Thymus (tissue), 11 donors: ENCODE measurements at regions not wholly inside any gene's neighbourhood (a gene's known extent, or its start where the extent isn't known, plus 50 kb on each side); places are given as distances from the start of the nearest gene placed in this dataset.
"Not testable (repeated sequence)": the region's sequence is repeated elsewhere in the genome, so short reads cannot be mapped to it uniquely, and the experiment has no call there.

ENCODE experiments used
- DNase-seq, 9 donors: peaks; one replicate each; pipeline ENCODE4 v3.0.0-alpha.2; 2013; ENCODE audit warnings: low spot score in 9 of 9, low read depth in 6 of 9, missing footprints in 1 of 9
- H3K27ac ChIP-seq, 2 donors: one replicate each; pipeline ENCODE4 v1.5.1; 2013; ENCODE audit warnings: control low read depth in 1 of 2, low read depth in 1 of 2, low read length in 1 of 2, mild to moderate bottlenecking in 1 of 2, moderate library complexity in 1 of 2
- H3K27me3 ChIP-seq, 2 donors: one replicate each; pipeline ENCODE4 v1.5.1; 2013; ENCODE audit warnings: low read length in 1 of 2; ENCODE audit not compliant: control insufficient read depth in 2 of 2, insufficient read depth in 1 of 2
- H3K36me3 ChIP-seq, 2 donors: one replicate each; pipeline ENCODE4 v1.5.1; 2013; ENCODE audit warnings: low read length in 1 of 2, mild to moderate bottlenecking in 1 of 2, moderate library complexity in 1 of 2; ENCODE audit not compliant: control insufficient read depth in 2 of 2, insufficient read depth in 2 of 2
- H3K4me1 ChIP-seq, 2 donors: one replicate each; pipeline ENCODE4 v1.5.1; 2013; ENCODE audit warnings: low read length in 2 of 2; ENCODE audit not compliant: control insufficient read depth in 2 of 2, insufficient read depth in 2 of 2
- H3K4me3 ChIP-seq, 2 donors: one replicate each; pipeline ENCODE4 v1.5.1; 2013; ENCODE audit warnings: low read length in 2 of 2, control low read depth in 1 of 2, mild to moderate bottlenecking in 1 of 2
- H3K9me3 ChIP-seq, 2 donors: one replicate each; pipeline ENCODE4 v1.5.1; 2013; ENCODE audit warnings: low read length in 1 of 2, mild to moderate bottlenecking in 1 of 2; ENCODE audit not compliant: control insufficient read depth in 2 of 2, insufficient read depth in 1 of 2
- WGBS: extraction: QIAGEN DNeasy Blood & Tissue Kit; methylation state at CpG from one replicate; pipeline ENCODE4 v1.1.7; 2013; 5-methylcytosine and 5-hydroxymethylcytosine counted together
- donor health status: healthy.

- H3K4me1 ChIP-seq, result no peaks in the 10 kb centered on the region
- no peaks in the 10 kb centered on the region for H3K9me3 ChIP-seq
- H3K36me3 ChIP-seq, result no peaks in the 10 kb centered on the region
- 83% methylated on average over 8 of the region's 8 CpGs for WGBS
- H3K4me3 ChIP-seq, result no peak overlapping the region
- no peak overlapping the region for H3K27ac ChIP-seq
- no peak for DNase-seq
- no peaks in the 10 kb centered on the region for H3K27me3 ChIP-seq
These were observed 139.3 kb upstream of the MXRA5 start for GRCh38 chrX:3485727-3486126.

- 93% methylated on average over 4 of the region's 4 CpGs for WGBS
- no peak for DNase-seq
These were observed 132.6 kb upstream of the MXRA5 start for GRCh38 chrX:3479026-3479425.

GRCh38 chrX:3476973-3477372 is 130.5 kb upstream of the MXRA5 start:
- Histone ChIP-seq H3K4me3 (no peak overlapping the region), H3K36me3 (no peaks in the 10 kb centered on the region)
- WGBS, result 94% methylated on average over 4 of the region's 4 CpGs

More at GRCh38 chrX:3479026-3479425, 132.6 kb upstream of the MXRA5 start:
- H3K36me3 ChIP-seq, result no peaks in the 10 kb centered on the region
- no peak overlapping the region for H3K4me3 ChIP-seq
- H3K4me1 ChIP-seq, result no peaks in the 10 kb centered on the region
- H3K27ac ChIP-seq, result no peak overlapping the region
- H3K27me3 ChIP-seq, result no peaks in the 10 kb centered on the region
- H3K9me3 ChIP-seq, result no peaks in the 10 kb centered on the region

GRCh38 chrX:3470211-3470679 is 123.8 kb upstream of the MXRA5 start:
- H3K4me1 ChIP-seq, H3K36me3 ChIP-seq, H3K27ac ChIP-seq, H3K9me3 ChIP-seq, H3K27me3 ChIP-seq, H3K4me3 ChIP-seq, DNase-seq: not testable (repeated sequence)
- 86% methylated on average over 7 of the region's 7 CpGs for WGBS

More at GRCh38 chrX:3476973-3477372, 130.5 kb upstream of the MXRA5 start:
- no peak for DNase-seq
- no peaks in the 10 kb centered on the region for H3K9me3 ChIP-seq
- H3K27me3 ChIP-seq, result no peaks in the 10 kb centered on the region
- H3K27ac ChIP-seq, result no peak overlapping the region
- H3K4me1 ChIP-seq, result no peaks in the 10 kb centered on the region

GRCh38 chrX:3468031-3468430 is 121.6 kb upstream of the MXRA5 start:
- Histone ChIP-seq H3K27me3 (no peaks in the 10 kb centered on the region), H3K9me3 (no peaks in the 10 kb centered on the region), H3K4me3 (no peak overlapping the region), H3K4me1 (no peaks in the 10 kb centered on the region), H3K36me3 (no peaks in the 10 kb centered on the region), H3K27ac (no peak overlapping the region)
- no peak for DNase-seq
- 100% methylated on average over 2 of the region's 2 CpGs for WGBS

GRCh38 chrX:3465017-3465416 is 118.6 kb upstream of the MXRA5 start:
- Histone ChIP-seq H3K4me1 (no peaks in the 10 kb centered on the region), H3K4me3 (no peak overlapping the region), H3K27me3 (no peaks in the 10 kb centered on the region), H3K36me3 (no peaks in the 10 kb centered on the region), H3K27ac (no peak overlapping the region), H3K9me3 (no peaks in the 10 kb centered on the region)
- no peak for DNase-seq
- 90% methylated on average over 5 of the region's 5 CpGs for whole genome bisulfite sequencing

- H3K36me3 ChIP-seq, result no peaks in the 10 kb centered on the region
- no peaks in the 10 kb centered on the region for H3K27me3 ChIP-seq
- DNase-seq, result no peak
- no peak overlapping the region for H3K27ac ChIP-seq
- 90% methylated on average over 4 of the region's 4 CpGs for WGBS
- no peaks in the 10 kb centered on the region for H3K4me1 ChIP-seq
- H3K9me3 ChIP-seq, result no peaks in the 10 kb centered on the region
- H3K4me3 ChIP-seq, result no peak overlapping the region
These were observed 115.7 kb upstream of the MXRA5 start for GRCh38 chrX:3462166-3462508.

GRCh38 chrX:3461397-3462165 is 115.1 kb upstream of the MXRA5 start:
- H3K4me1 ChIP-seq, result no peaks in the 10 kb centered on the region
- H3K36me3 ChIP-seq, result no peaks in the 10 kb centered on the region
- DNase-seq, result no peak
- no peak overlapping the region for H3K4me3 ChIP-seq
- no peaks in the 10 kb centered on the region for H3K27me3 ChIP-seq
- no peak overlapping the region for H3K27ac ChIP-seq
- H3K9me3 ChIP-seq, result no peaks in the 10 kb centered on the region
- 89% methylated on average over 12 of the region's 12 CpGs for whole genome bisulfite sequencing

- Histone ChIP-seq H3K9me3 (no peaks in the 10 kb centered on the region), H3K27ac (no peak overlapping the region), H3K4me1 (no peaks in the 10 kb centered on the region), H3K4me3 (no peak overlapping the region), H3K27me3 (no peaks in the 10 kb centered on the region), H3K36me3 (no peaks in the 10 kb centered on the region)
- 96% methylated on average over 2 of the region's 2 CpGs for WGBS
- DNase-seq, result no peak
These were observed 109.3 kb upstream of the MXRA5 start for GRCh38 chrX:3455796-3456195.
